Fibroblast of pulmonary artery (primary cell): ENCODE measurements at regions not wholly inside any gene's neighbourhood (a gene's known extent, or its start where the extent isn't known, plus 50 kb on each side); places are given as distances from the start of the nearest gene placed in this dataset.

Source experiments
- DNase-seq: peaks from one replicate; pipeline ENCODE4 v3.0.0-alpha.2; 2010; ENCODE audit warnings: low read depth
- H3K4me3 ChIP-seq: replicated peaks from 2 replicates; pipeline ENCODE4 v1.5.1; 2011; ENCODE audit warnings: low read depth, mild to moderate bottlenecking, control low read depth, low read length, moderate library complexity
- CTCF ChIP-seq: IDR thresholded peaks from 2 replicates; pipeline ENCODE4 v1.5.1; 2011; ENCODE audit warnings: mild to moderate bottlenecking, control low read depth, low read length, inconsistent platforms; ENCODE audit errors: missing control alignments

GRCh38 chr11:116132273-116132978 is 628.2 kb upstream of the CADM1 start:
- no peak for DNase-seq
- no peak for TF ChIP-seq CTCF
- H3K4me3 ChIP-seq, result no peak overlapping the region

- H3K4me3 ChIP-seq, result no peak overlapping the region
- DNase-seq, result no peak
- TF ChIP-seq CTCF, result no peak
These were observed 625.9 kb upstream of the CADM1 start for GRCh38 chr11:116130122-116130521.

DNA sequence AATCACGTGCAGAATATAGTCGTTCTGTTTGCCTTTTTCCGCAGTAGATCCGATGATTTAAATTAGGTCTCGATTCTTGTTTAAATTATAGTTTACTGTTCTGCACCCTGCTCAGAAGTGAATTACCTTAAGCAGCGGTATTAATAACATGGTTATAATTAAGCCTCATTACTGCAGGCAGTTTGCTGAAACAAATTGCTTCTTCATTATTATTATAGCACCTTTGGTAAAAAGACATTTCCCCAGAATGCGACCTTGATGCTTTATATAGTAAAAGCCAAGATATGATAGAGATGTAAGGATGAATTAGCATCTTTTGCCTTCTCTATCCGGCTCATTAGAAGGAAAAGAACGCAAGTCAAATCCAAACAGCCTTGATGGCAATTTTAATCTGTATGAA is 625.2 kb upstream of the CADM1 start:
- no peak for DNase-seq
- TF ChIP-seq CTCF, result no peak
- no peak overlapping the region for H3K4me3 ChIP-seq

- no peak for TF ChIP-seq CTCF
- H3K4me3 ChIP-seq, result no peak overlapping the region
- DNase-seq, result no peak
These were observed 622.3 kb upstream of the CADM1 start for GRCh38 chr11:116126562-116126961.

GRCh38 chr11:116124922-116125714 is 620.9 kb upstream of the CADM1 start:
- no peak for TF ChIP-seq CTCF
- H3K4me3 ChIP-seq, result no peak overlapping the region
- DNase-seq, result no peak

DNA sequence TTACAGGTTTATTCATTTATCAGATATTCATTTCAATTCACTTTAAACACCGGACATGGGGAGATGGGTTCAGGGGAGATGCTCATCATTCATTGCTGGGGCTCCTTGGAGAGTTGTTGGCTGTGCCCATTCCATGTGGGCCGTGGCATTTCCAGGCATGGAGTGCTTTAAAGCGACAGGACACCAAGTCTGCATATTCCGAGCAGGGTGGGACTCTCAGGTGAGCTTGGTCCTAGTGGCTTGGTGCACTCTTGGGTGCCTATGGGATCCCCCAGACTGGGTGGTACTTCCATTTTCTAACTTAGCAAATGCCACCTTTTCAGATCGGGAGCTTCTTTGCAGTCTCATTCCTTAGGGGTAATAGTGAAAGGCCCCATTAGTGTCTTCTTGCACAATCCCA is 619.5 kb upstream of the CADM1 start:
- H3K4me3 ChIP-seq, result no peak overlapping the region
- DNase-seq, result no peak
- TF ChIP-seq CTCF, result no peak
